Erythroblast (primary cell): ENCODE measurements at regions not wholly inside any gene's neighbourhood (a gene's known extent, or its start where the extent isn't known, plus 50 kb on each side); places are given as distances from the start of the nearest gene placed in this dataset.

Source experiments
- DNase-seq, 2 experiments: peaks; one replicate each; lab custom pipeline; 2025; lab: John Stamatoyannopoulos, UW
- GATA1 ChIP-seq: IDR thresholded peaks from 2 replicates; pipeline ENCODE4 v1.6.1; 2011; ENCODE audit warnings: low read depth, mild to moderate bottlenecking, control low read depth, low read length, moderate library complexity
- POLR2A ChIP-seq: IDR thresholded peaks from 2 replicates; pipeline ENCODE4 v1.6.1; 2011; ENCODE audit warnings: mild to moderate bottlenecking, low read length

DNA sequence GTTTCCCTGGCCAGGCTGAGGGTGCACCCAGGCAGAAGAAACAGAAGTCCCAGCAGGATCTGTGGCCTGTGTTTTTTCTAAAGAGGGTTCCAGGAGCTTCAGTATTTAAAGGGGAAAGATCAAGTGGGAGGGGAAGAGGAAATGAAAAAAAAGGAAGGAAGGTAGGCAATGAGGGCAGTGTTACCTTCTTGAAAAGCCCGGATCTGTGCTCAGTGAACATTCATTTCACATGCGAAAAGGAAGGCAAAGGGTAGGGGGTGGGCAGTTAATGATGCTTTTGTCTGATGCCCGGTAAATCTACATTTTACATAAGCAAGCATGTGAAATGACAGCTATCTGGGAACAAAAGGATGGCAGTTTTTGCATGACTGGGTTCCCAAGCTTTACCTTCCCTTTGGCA lies 326.2 kb downstream of the UQCRFS1 start:
- TF ChIP-seq POLR2A (no peak), GATA1 (no peak)
- DNase-seq, result no peak

GRCh38 chr19:28885965-28886364 lies 327.0 kb downstream of the UQCRFS1 start:
- no peak for DNase-seq
- TF ChIP-seq GATA1 (no peak), POLR2A (no peak)

GRCh38 chr19:28884786-28885476 lies 328.0 kb downstream of the UQCRFS1 start:
- no peak for TF ChIP-seq GATA1
- no peak for TF ChIP-seq POLR2A
- no peak for DNase-seq

GRCh38 chr19:28883241-28883693 lies 329.7 kb downstream of the UQCRFS1 start:
- TF ChIP-seq POLR2A (no peak), GATA1 (no peak)
- DNase-seq, result no peak

DNA sequence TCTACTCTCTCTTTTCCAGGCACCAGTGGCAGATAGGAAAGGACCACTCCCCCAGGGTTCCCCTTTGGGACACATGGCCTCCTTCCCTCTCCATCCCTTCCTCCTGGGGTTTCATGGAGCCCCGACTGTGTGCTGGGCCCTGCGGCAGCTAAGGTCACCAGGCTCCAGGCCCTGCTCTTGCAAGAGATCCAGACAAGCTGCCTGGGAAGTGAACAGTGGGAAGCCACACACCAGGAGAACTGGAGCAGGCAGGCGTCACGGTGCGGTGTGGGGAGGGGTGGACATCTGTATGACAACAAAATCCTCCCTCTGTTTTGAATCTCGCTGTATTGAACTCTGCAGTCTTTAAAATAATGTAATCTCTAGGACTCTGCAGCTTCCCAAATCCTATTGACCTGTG lies 330.1 kb downstream of the UQCRFS1 start:
- DNase-seq, result no peak
- TF ChIP-seq POLR2A, result no peak

DNA sequence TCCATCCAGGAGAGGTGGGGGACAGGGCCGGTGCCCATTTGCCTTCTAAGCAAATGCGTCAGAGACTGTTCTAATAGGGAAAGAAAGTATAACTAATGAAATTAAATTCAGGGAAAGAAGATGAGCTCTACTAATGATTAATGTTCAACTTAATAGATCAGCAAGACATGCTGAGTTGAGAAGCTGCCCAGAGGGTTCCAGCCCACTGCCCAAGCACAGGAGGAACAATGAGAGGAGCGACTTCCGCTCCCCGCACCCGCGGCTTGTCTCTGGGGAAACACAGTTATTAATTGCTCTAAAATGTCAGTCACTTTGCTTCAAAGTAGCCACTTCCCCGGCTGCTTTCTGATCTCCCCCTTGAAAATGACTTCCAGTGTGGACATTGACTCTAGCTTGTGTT lies 331.3 kb downstream of the UQCRFS1 start:
- no peak for DNase-seq

DNA sequence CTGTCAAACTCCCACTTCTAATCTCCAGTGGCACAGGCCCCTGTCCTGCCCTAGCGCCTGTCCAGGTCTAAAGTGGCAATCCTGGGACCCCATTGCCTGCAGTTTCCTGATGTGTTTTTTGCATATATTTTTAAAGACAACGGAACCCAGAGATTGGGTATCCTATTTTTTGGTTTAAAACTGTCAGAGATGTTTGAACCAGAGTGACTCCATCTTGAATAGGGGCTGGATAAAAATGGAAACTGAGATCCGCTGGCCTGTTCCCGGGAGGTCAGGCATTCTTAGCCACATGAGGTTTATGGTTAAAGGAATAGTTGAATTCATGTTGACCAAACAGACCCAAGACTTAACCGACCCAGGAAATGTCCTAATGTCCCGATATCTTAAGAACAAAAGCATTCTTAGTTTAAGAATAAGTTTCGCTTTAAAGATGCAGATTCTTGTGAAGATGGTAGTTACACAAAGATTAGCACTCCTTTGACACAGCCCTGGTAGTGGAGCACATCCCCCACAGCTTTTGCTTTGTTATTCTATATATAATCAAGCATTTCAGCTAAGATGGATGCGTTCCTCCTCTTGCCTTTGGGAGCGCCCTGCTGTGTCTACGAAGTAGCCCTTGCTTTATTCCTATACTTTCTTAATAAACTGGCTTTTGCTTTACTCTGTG lies 332.1 kb downstream of the UQCRFS1 start:
- TF ChIP-seq GATA1, result no peak
- no peak for TF ChIP-seq POLR2A
- DNase-seq, result no peak

More for the DNA sequence above, 331.3 kb downstream of the UQCRFS1 start:
- TF ChIP-seq GATA1 (no peak), POLR2A (no peak)

DNA sequence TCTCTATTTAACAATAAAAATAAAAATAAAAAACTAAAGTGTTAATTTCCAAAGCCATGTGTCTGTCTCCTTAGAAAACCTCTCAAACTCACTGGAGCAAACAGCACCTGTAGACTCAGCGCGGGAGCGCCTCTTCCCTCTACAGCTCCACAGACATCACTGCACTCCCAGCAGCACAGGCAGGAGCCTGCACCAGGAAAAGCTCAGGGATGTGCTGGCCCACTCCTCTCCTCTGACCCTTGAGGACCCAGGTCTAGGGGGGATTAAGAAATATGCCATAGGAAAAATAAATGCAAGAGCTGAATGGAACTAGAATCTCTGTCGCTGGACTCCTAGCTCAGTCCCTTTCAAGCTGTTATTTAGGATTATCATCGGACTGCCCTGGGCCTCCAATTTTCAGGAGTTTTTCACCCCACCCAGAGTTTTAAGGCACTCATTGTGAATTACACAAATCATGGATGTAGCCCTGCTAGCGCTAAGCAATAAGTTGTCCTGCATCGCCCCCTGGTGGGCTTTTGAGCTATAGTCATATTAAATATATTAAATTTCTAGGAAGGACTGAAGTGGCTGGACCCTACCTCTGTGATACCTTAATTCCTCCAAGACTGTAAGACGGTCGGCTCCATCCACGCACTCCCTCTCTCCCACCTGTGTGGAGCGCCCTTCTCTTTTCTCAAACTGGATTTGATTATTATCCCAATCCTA lies 333.9 kb downstream of the UQCRFS1 start:
- no peak for TF ChIP-seq POLR2A
- TF ChIP-seq GATA1, result no peak
- peak; percentile 67 to 82 for DNase-seq

GRCh38 chr19:28876609-28877123 lies 336.3 kb downstream of the UQCRFS1 start:
- no peak for DNase-seq
- TF ChIP-seq POLR2A, result no peak
- TF ChIP-seq GATA1, result no peak

GRCh38 chr19:28874742-28875141 lies 338.2 kb downstream of the UQCRFS1 start:
- DNase-seq, result no peak
- TF ChIP-seq POLR2A, result no peak
- no peak for TF ChIP-seq GATA1

DNA sequence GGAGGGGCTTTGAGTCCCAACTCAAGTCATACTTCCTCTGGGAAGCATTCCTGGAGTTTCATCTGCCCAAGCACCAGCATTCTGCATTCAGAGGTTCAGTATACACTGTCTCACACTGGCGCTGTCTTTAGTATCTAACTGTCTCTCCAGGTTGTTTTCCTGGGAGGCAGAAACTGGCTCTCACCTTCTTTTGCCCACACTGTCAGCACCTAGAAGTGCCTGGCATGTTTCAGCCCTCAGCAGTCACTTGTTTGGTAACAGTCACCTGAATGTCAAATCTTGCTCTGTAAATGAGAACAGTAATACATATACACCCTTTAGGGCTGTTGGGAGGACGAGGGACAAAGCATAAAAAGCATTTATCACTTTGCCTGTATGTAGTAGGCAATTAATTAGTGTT lies 339.6 kb downstream of the UQCRFS1 start:
- DNase-seq, result no peak
- TF ChIP-seq GATA1, result no peak
- no peak for TF ChIP-seq POLR2A

DNA sequence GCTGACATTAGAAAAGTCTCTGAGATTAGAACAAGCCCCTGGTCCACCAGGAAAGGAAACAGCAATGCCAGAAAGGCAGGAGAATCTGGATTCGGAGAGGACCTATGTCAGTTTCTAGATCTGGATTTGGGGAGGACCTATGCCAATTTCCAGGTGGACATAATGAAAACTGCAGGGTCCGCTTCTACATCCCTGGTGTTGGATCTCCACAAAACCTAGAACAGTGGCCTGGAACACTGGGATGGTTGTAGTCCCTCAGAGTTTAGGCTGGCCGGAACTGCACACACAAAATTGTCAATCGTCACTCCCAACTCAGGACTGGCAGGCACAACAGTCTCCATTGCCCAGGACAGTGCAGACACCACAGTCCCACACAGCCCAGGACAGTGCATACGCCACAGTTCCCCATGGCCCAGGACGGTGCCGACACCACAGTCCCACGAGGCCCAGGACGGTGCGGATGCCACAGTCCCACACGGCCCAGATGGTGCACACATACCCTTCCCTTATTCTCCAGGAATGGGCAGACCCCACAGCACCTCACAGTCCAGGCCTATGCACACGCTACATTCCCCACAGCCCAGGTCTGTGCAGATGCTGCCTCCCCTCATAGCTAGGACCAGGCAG lies 341.7 kb downstream of the UQCRFS1 start:
- no peak for DNase-seq
- TF ChIP-seq GATA1, result no peak
- no peak for TF ChIP-seq POLR2A

GRCh38 chr19:28869459-28869858 lies 343.5 kb downstream of the UQCRFS1 start:
- no peak for DNase-seq
- TF ChIP-seq GATA1 (no peak), POLR2A (no peak)
